OCI-LY7 (cell line): ENCODE measurements at regions not wholly inside any gene's neighbourhood (a gene's known extent, or its start where the extent isn't known, plus 50 kb on each side); places are given as distances from the start of the nearest gene placed in this dataset.

ENCODE experiments used
- BruUV-seq: library from RNA; stranded (reverse); fragments of 400-500 nt; replicated peaks from 2 replicates; lab custom pipeline; 2021; lab: Mats Ljungman, UMichigan
- CTCF ChIA-PET: fragments of 300-600 bp; sonication (Branson Sonifier 250); formaldehyde crosslinking; loops from one replicate; lab custom pipeline; 2022; ENCODE audit warnings: antibody characterized with exemption; ENCODE audit not compliant: unreplicated experiment; lab: Charles Lee
- POLR2A ChIA-PET: fragments of 300-600 bp; sonication (Branson Sonifier 250); formaldehyde crosslinking; loops from one replicate; lab custom pipeline; 2022; ENCODE audit warnings: antibody characterized with exemption; lab: Charles Lee
- DNase-seq: peaks from one replicate; pipeline ENCODE4 v3.0.0-alpha.2; 2015; ENCODE audit warnings: low spot score
- H2AFZ ChIP-seq: fragments of 200-600 bp; sonication (generic), shearing (Covaris generic); 2 replicates; pipeline ENCODE4 v1.6.1; 2014; ENCODE audit warnings: mild to moderate bottlenecking, antibody characterized with exemption, low read length, moderate library complexity
- H3K27ac ChIP-seq: fragments of 200-600 bp; sonication (generic); 2 replicates; pipeline ENCODE4 v1.5.1; 2014; ENCODE audit warnings: mixed run types, low read depth, mild to moderate bottlenecking, moderate library complexity, low read length, inconsistent platforms; ENCODE audit not compliant: poor library complexity, severe bottlenecking
- H3K36me3 ChIP-seq: fragments of 200-600 bp; sonication (generic); 2 replicates; pipeline ENCODE4 v1.6.1; 2014; ENCODE audit warnings: mild to moderate bottlenecking, antibody characterized with exemption, low read length, moderate library complexity, mixed read lengths; ENCODE audit not compliant: insufficient read depth
- H3K4me1 ChIP-seq: fragments of 200-600 bp; sonication (generic); 2 replicates; pipeline ENCODE4 v1.5.1; 2014; ENCODE audit warnings: mild to moderate bottlenecking, low read length; ENCODE audit not compliant: insufficient read depth, poor library complexity, severe bottlenecking
- H3K4me2 ChIP-seq: fragments of 200-600 bp; sonication (generic); 2 replicates; pipeline ENCODE4 v1.6.1; 2014; ENCODE audit warnings: mild to moderate bottlenecking, low read length
- H3K4me3 ChIP-seq: fragments of 200-600 bp; sonication (generic); 2 replicates; pipeline ENCODE4 v1.5.1; 2014; ENCODE audit warnings: mild to moderate bottlenecking, low read depth, low read length; ENCODE audit not compliant: poor library complexity, severe bottlenecking
- H3K79me2 ChIP-seq: fragments of 200-600 bp; sonication (generic); 2 replicates; pipeline ENCODE4 v1.6.1; 2016; ENCODE audit warnings: low read depth, mild to moderate bottlenecking, low read length, moderate library complexity, mixed read lengths; ENCODE audit not compliant: insufficient read depth
- H3K9me2 ChIP-seq: fragments of 200-600 bp; sonication (generic); 2 replicates; pipeline ENCODE4 v1.6.1; 2016; ENCODE audit warnings: mild to moderate bottlenecking, low read length, mixed read lengths; ENCODE audit not compliant: insufficient read depth
- H3K9me3 ChIP-seq: fragments of 200-600 bp; sonication (generic); 2 replicates; pipeline ENCODE4 v1.6.1; 2014; ENCODE audit warnings: mild to moderate bottlenecking, mixed run types, low read length, mixed read lengths
- H4K20me1 ChIP-seq: fragments of 200-600 bp; sonication (generic); 2 replicates; pipeline ENCODE4 v1.6.1; 2014; ENCODE audit warnings: mild to moderate bottlenecking, antibody characterized with exemption, low read length, moderate library complexity, mixed read lengths; ENCODE audit not compliant: insufficient read depth
- EZH2phosphoT487 ChIP-seq: fragments of 200-600 bp; sonication (generic); IDR thresholded peaks from 2 replicates; pipeline ENCODE4 v1.6.1; 2018; ENCODE audit warnings: low read depth, borderline replicate concordance, mild to moderate bottlenecking, mixed run types, antibody characterized with exemption, low read length, moderate library complexity, mixed read lengths
- intact Hi-C: fragments of 100-400 bp; cut with micrococcal nuclease; formaldehyde crosslinking; loops from one replicate; pipeline ENCODE4 v1.10.0; 2022; ENCODE audit not compliant: unreplicated experiment
- TF ChIP-seq, protein P1 (sequence below): fragments of 200-600 bp; sonication (generic); conservative IDR thresholded peaks from 2 replicates; pipeline ENCODE4 v1.5.1; 2014; ENCODE audit warnings: mild to moderate bottlenecking, antibody characterized with exemption, low read length, moderate library complexity, mixed read lengths

DNA sequence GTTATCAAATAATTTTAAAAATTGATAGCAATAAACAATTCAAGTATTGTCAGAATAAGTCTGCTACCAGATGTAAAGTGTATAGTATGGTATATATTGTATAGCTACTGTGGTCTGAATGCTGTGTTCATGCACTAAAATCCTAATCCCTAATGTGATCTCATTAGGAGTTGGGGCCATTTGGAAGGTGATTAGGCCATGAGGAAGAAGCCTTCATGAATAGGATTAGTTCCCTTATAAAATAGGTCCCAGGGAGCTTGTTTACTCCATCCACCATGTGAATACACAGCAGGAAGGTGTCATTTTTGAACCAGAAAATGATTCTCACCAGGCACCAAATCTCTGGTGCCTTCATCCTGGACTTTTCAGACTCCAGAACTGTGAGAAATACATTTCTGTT, 363.0 kb upstream of the CNTN5 start:
- H3K4me1 ChIP-seq, result no peaks in the 10 kb centered on the region
- no peaks in the 10 kb centered on the region for H3K9me3 ChIP-seq
- no peaks in the 10 kb centered on the region for H3K79me2 ChIP-seq
- ChIA-PET CTCF (no interaction called here), POLR2A (interaction anchor here (0.6 kb wide), 1 partner anchor 21 kb away, joined by 3 read pairs; no protein-coding TSS in a partner anchor)
- no peak for DNase-seq
- H3K27ac ChIP-seq, result no peak overlapping the region
- intact Hi-C loops, result no loop called here
- no TSS peak for BruUV-seq
- no peaks in the 10 kb centered on the region for H3K36me3 ChIP-seq
- no peak overlapping the region for H3K4me3 ChIP-seq
- no peaks in the 10 kb centered on the region for H3K9me2 ChIP-seq
- H2AFZ ChIP-seq, result no peak overlapping the region
- TF ChIP-seq EZH2phosphoT487, result no peak
- TF ChIP-seq, protein P1, sequence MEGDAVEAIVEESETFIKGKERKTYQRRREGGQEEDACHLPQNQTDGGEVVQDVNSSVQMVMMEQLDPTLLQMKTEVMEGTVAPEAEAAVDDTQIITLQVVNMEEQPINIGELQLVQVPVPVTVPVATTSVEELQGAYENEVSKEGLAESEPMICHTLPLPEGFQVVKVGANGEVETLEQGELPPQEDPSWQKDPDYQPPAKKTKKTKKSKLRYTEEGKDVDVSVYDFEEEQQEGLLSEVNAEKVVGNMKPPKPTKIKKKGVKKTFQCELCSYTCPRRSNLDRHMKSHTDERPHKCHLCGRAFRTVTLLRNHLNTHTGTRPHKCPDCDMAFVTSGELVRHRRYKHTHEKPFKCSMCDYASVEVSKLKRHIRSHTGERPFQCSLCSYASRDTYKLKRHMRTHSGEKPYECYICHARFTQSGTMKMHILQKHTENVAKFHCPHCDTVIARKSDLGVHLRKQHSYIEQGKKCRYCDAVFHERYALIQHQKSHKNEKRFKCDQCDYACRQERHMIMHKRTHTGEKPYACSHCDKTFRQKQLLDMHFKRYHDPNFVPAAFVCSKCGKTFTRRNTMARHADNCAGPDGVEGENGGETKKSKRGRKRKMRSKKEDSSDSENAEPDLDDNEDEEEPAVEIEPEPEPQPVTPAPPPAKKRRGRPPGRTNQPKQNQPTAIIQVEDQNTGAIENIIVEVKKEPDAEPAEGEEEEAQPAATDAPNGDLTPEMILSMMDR, result no peak
- H3K4me2 ChIP-seq, result no peak overlapping the region
- H4K20me1 ChIP-seq, result no peaks in the 10 kb centered on the region

GRCh38 chr11:98659431-98659830, 361.3 kb upstream of the CNTN5 start:
- TF ChIP-seq, protein P1, result no peak
- TF ChIP-seq EZH2phosphoT487, result no peak
- Histone ChIP-seq H3K9me2 (no peaks in the 10 kb centered on the region), H4K20me1 (no peaks in the 10 kb centered on the region), H3K27ac (no peak overlapping the region), H3K4me3 (no peak overlapping the region), H3K79me2 (no peaks in the 10 kb centered on the region), H3K36me3 (no peaks in the 10 kb centered on the region), H3K9me3 (no peaks in the 10 kb centered on the region), H3K4me2 (no peak overlapping the region), H2AFZ (no peak overlapping the region), H3K4me1 (no peaks in the 10 kb centered on the region)
- CTCF ChIA-PET, result no interaction called here
- intact Hi-C loops, result no loop called here
- POLR2A ChIA-PET, result interaction anchor here (0.5 kb wide), 1 partner anchor 58 kb away, joined by 3 read pairs; no protein-coding TSS in a partner anchor
- DNase-seq, result no peak
- no TSS peak for BruUV-seq

DNA sequence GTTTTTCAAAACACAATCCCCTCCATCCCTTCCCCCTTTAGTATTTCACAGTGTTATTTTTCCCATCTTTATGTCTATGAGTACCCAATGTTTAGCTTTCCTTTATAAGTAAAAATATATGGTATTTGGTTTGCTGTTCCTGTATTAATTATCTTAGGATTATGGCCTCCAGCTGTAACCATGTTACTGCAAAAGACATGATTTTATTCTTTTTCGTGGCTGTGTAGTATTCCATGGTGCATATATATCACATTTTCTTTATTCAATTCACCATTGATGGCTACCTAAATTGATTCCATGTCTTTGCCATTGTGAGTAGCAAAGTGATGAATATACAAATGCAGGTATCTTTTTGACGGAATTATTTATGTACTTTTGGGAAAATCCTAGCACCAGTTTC, 346.4 kb upstream of the CNTN5 start:
- POLR2A ChIA-PET, result no interaction called here
- peaks cover 8% of the 10 kb centered on the region; the same call in 1 of the 2 replicates for H3K9me3 ChIP-seq
- no peak overlapping the region for H3K4me3 ChIP-seq
- H3K27ac ChIP-seq, result no peak overlapping the region
- no peaks in the 10 kb centered on the region for H3K36me3 ChIP-seq
- no peak overlapping the region for H2AFZ ChIP-seq
- intact Hi-C loops, result no loop called here
- no peaks in the 10 kb centered on the region for H4K20me1 ChIP-seq
- no TSS peak for BruUV-seq
- CTCF ChIA-PET, result no interaction called here
- H3K9me2 ChIP-seq, result no peaks in the 10 kb centered on the region
- no peaks in the 10 kb centered on the region for H3K4me1 ChIP-seq
- H3K4me2 ChIP-seq, result no peak overlapping the region
- TF ChIP-seq EZH2phosphoT487, result no peak
- TF ChIP-seq, protein P1, result no peak
- H3K79me2 ChIP-seq, result no peaks in the 10 kb centered on the region
- no peak for DNase-seq
